Panc1 (cell line): ENCODE measurements at regions not wholly inside any gene's neighbourhood (a gene's known extent, or its start where the extent isn't known, plus 50 kb on each side); places are given as distances from the start of the nearest gene placed in this dataset.

Experiments used
- ATAC-seq: fragments of 200-7000 bp; cut with Tn5 transposase; 2 replicates; pipeline ENCODE4 v1.9.1; 2020; ENCODE audit warnings: mild to moderate bottlenecking, moderate library complexity
- BruUV-seq: library from RNA; stranded (reverse); fragments of 400-500 nt; replicated peaks from 2 replicates; lab custom pipeline; 2021; lab: Mats Ljungman, UMichigan
- CTCF ChIA-PET: fragments of 300-600 bp; sonication (Branson Sonifier 250); formaldehyde crosslinking; loops from one replicate; lab custom pipeline; 2022; ENCODE audit warnings: antibody characterized with exemption; lab: Charles Lee
- POLR2A ChIA-PET: fragments of 300-600 bp; sonication (Branson Sonifier 250); formaldehyde crosslinking; loops from one replicate; lab custom pipeline; 2022; ENCODE audit warnings: antibody characterized with exemption; lab: Charles Lee
- DNase-seq: peaks from one replicate; pipeline ENCODE4 v3.0.0-alpha.2; 2010; ENCODE audit warnings: low read depth, low spot score
- H3K27ac ChIP-seq: 2 replicates; pipeline ENCODE4 v1.5.1; 2011; ENCODE audit warnings: mild to moderate bottlenecking, low read length, inconsistent platforms
- H3K27me3 ChIP-seq: fragments of 200-500 bp; sonication (Bioruptor generic); 2 replicates; pipeline ENCODE4 v1.6.0; 2014; ENCODE audit warnings: low read length, inconsistent platforms; ENCODE audit not compliant: control insufficient read depth, insufficient read depth
- H3K36me3 ChIP-seq: fragments of 200-500 bp; sonication (Bioruptor generic); 2 replicates; pipeline ENCODE4 v1.5.1; 2014; ENCODE audit warnings: inconsistent platforms, mild to moderate bottlenecking, low read length, moderate library complexity; ENCODE audit not compliant: control insufficient read depth, insufficient read depth
- H3K4me1 ChIP-seq: 2 replicates; pipeline ENCODE4 v1.5.1; 2011; ENCODE audit warnings: inconsistent platforms, mild to moderate bottlenecking, low read length, moderate library complexity; ENCODE audit not compliant: control insufficient read depth, insufficient read depth
- H3K4me3 ChIP-seq, 2 experiments: 2 replicates each; pipeline ENCODE4 v1.5.1; 2011 to 2012; ENCODE audit warnings: low read depth in 2 of 2, low read length in 2 of 2, mild to moderate bottlenecking in 2 of 2, inconsistent platforms in 1 of 2, moderate library complexity in 1 of 2
- H3K9me3 ChIP-seq: fragments of 200-500 bp; sonication (Bioruptor generic); 2 replicates; pipeline ENCODE4 v1.5.1; 2014; ENCODE audit warnings: low read depth, mild to moderate bottlenecking, inconsistent platforms, low read length, moderate library complexity; ENCODE audit not compliant: control insufficient read depth, insufficient read depth
- CTCF ChIP-seq: fragments of 450-650 bp; IDR thresholded peaks from 2 replicates; pipeline ENCODE4 v1.5.1; 2017; ENCODE audit warnings: mild to moderate bottlenecking
- POLR2AphosphoS5 ChIP-seq: IDR thresholded peaks from 2 replicates; pipeline ENCODE4 v1.6.1; 2012; ENCODE audit warnings: mild to moderate bottlenecking, low read depth, low read length, moderate library complexity
- REST ChIP-seq, 2 experiments: IDR thresholded peaks; 2 replicates each; pipeline ENCODE4 v1.6.1; 2011 to 2012; ENCODE audit warnings: low read depth in 2 of 2, control low read depth in 1 of 2, low read length in 1 of 2, mild to moderate bottlenecking in 1 of 2, moderate library complexity in 1 of 2; ENCODE audit not compliant: insufficient read depth in 1 of 2
- SIN3A ChIP-seq: IDR thresholded peaks from 2 replicates; pipeline ENCODE4 v1.6.1; 2012; ENCODE audit warnings: low read depth, mild to moderate bottlenecking, low read length, moderate library complexity, borderline replicate concordance; ENCODE audit not compliant: insufficient read depth
- TCF7L2 ChIP-seq: IDR thresholded peaks from 2 replicates; pipeline ENCODE4 v1.6.1; 2011; ENCODE audit warnings: mild to moderate bottlenecking, low read depth, low read length, inconsistent platforms
- in situ Hi-C: cut with HindIII; loops from 2 replicates; pipeline ENCODE4 v1.10.0; 2016; ENCODE audit warnings: low sequenced_read_pairs, low pct_unique_long_range_greater_than_20kb
- intact Hi-C: fragments of 100-400 bp; cut with micrococcal nuclease; formaldehyde crosslinking; loops from one replicate; pipeline ENCODE4 v1.10.0; 2022; ENCODE audit not compliant: unreplicated experiment

- Histone ChIP-seq H3K9me3 (no peaks in the 10 kb centered on the region; the same call in 1 of the 2 replicates), H3K4me3 (no peak overlapping the region), H3K27me3 (no peaks in the 10 kb centered on the region), H3K27ac (no peak overlapping the region), H3K4me1 (no peaks in the 10 kb centered on the region), H3K36me3 (no peaks in the 10 kb centered on the region)
- intact Hi-C loops, result no loop called here
- in situ Hi-C loops, result no loop called here
- DNase-seq, result no peak
- ChIA-PET CTCF (no interaction called here), POLR2A (no interaction called here)
- TF ChIP-seq POLR2AphosphoS5 (no peak), CTCF (no peak), REST (IDR thresholded peaks at IDR 0.05; ENCODE audit: insufficient read depth in 1 of 2, low read depth in 2 of 2, low read length in 1 of 2) (no peak), SIN3A (no peak), TCF7L2 (no peak)
- BruUV-seq, result no TSS peak
- no peak for ATAC-seq
These were observed 109.7 kb downstream of the TMTC3 start for GRCh38 chr12:88251798-88252197.

GRCh38 chr12:88253371-88253978 is 111.4 kb downstream of the TMTC3 start:
- in situ Hi-C loops, result no loop called here
- Histone ChIP-seq H3K4me3 (no peak overlapping the region), H3K9me3 (no peaks in the 10 kb centered on the region; the same call in 1 of the 2 replicates), H3K27ac (no peak overlapping the region), H3K27me3 (no peaks in the 10 kb centered on the region), H3K4me1 (no peaks in the 10 kb centered on the region), H3K36me3 (no peaks in the 10 kb centered on the region; the same call in 1 of the 2 replicates)
- ATAC-seq, result no peak
- ChIA-PET CTCF (no interaction called here), POLR2A (no interaction called here)
- DNase-seq, result no peak
- TF ChIP-seq REST (IDR thresholded peaks at IDR 0.05; ENCODE audit: insufficient read depth in 1 of 2, low read depth in 2 of 2, low read length in 1 of 2), result no peak
- TF ChIP-seq SIN3A, result no peak
- no peak for TF ChIP-seq TCF7L2
- TF ChIP-seq POLR2AphosphoS5, result no peak
- TF ChIP-seq CTCF, result no peak
- intact Hi-C loops, result no loop called here
- BruUV-seq, result no TSS peak
